ENCODE measurements at regions not wholly inside any gene's neighbourhood (a gene's known extent, or its start where the extent isn't known, plus 50 kb on each side); places are given as distances from the start of the nearest gene placed in this dataset.

DNA sequence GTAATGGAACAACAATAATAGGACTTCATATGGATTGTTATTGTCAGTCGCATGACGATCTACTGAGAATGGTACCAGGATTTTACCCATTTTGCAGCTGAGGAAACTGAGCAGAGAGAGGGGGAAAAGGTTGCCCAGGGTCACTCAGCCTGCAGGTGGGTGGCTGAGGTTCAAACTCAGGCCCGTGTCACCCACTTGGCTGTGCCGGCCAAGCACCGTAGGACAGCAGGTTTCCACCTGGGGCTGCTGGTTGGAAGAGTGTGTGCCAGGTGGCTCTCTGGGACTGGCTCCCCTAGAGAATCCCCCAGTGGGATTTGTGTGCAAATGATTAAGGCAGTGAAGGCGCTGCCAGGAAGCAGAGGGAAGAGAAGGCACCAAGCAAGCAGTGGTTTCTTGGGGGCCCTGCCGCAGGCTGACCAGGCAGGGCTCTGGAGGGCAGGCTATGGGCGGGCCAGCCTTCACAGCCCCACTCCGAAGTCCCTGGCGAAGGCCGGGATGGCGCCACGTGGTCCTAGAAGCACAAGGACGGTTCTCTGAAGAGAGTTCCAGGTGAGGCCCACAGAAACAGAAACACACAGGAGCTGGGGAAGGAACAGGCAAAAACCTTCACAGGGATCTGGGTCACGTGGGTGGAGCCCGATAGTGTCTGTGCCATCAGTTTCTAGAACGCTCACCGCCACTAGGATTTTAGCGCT lies 163.5 kb downstream of the IRF8 start:
- H3K27ac Mint-ChIP-seq: no peak overlapping the region
- peaks cover 14% of the 10 kb centered on the region for H3K27me3 Mint-ChIP-seq
- H3K4me3 Mint-ChIP-seq: no peak overlapping the region
- no peaks in the 10 kb centered on the region for H3K9me3 Mint-ChIP-seq
- no peak for ATAC-seq (replicated peaks)
- H3K4me1 Mint-ChIP-seq: no peaks in the 10 kb centered on the region
- H3K36me3 Mint-ChIP-seq (ENCODE audit: low read depth): no peaks in the 10 kb centered on the region

DNA sequence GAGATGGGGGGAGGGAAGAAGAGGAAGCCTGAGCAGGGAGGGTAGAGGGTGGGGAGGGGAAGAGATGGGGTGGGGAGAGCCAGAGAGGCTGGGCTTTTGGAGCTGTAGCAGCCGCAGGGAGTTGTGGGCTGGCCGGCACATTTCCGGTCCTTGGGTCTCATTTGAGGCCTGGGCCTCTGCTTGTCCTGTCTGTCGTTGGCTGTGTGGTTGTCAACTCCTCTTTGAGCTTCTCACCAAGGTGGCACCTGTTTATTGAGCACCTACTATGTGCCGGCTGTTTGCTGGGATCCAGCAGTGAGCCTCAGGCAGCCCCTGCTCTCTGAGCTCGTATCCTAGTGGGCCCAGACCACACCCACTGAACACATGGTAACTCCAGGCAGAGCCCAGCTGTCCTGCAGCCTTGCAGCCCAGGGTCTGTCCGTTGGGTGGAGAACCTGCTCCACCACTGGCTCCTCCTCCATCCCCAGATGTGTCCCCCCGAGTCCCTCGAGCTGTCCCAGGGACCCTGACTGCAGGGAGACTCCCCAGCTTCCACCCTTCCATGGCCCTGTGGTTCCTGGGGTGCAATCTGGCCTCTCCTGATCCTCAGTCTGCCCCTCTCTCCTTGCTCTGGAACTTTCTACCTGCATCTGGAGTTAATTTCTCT lies 164.9 kb downstream of the IRF8 start:
- Mint-ChIP-seq H3K4me3 (no peak overlapping the region), H3K4me1 (no peaks in the 10 kb centered on the region), H3K27ac (no peak overlapping the region), H3K9me3 (no peaks in the 10 kb centered on the region), H3K36me3 (ENCODE audit: low read depth) (no peaks in the 10 kb centered on the region), H3K27me3 (peaks cover 19% of the 10 kb centered on the region)
- ATAC-seq (replicated peaks): no peak

DNA sequence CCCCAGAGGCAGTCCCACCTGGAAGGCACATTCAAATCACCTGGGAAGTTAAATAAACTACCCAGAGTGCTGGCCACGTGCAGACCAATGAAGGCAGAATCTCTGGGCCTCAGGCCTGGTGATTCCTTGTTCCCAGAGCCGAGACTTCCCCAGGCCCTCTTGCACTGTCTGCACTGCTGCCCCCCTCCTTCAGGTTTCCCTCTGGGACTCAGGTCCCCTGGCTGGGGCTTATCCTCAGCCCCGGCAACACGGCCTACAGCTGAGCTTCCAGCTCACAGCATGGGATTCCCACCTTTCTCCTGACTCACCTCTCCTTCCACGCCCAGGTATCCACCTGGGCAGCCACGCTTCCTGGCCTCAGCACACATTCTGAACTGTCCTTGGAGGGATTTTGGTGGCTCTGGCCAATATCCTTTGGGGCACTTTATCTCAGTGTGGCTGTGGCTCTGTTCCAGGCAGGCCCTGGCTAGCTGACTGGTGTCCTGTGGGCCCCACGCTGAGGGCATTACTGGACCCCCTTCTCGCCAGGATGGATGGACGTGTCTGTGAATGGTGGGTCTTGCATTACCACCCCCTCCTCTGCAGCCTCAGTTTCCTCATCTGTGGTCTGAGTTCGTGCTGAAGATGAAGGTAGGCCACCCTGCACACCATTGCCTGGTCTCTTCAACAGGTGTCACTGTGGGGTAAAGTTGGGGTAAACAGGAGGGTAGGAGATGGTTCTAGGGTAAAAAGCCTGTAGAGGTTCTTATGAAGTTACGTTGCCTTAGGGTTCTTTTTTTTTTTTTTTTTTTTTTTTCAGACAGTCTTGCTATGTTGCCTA lies 165.7 kb downstream of the IRF8 start:
- H3K36me3 Mint-ChIP-seq (ENCODE audit: low read depth): no peaks in the 10 kb centered on the region
- no peak overlapping the region for H3K27ac Mint-ChIP-seq
- H3K4me1 Mint-ChIP-seq: no peaks in the 10 kb centered on the region
- H3K27me3 Mint-ChIP-seq: peaks cover 24% of the 10 kb centered on the region
- H3K9me3 Mint-ChIP-seq: no peaks in the 10 kb centered on the region
- no peak overlapping the region for H3K4me3 Mint-ChIP-seq
- ATAC-seq (replicated peaks): no peak

DNA sequence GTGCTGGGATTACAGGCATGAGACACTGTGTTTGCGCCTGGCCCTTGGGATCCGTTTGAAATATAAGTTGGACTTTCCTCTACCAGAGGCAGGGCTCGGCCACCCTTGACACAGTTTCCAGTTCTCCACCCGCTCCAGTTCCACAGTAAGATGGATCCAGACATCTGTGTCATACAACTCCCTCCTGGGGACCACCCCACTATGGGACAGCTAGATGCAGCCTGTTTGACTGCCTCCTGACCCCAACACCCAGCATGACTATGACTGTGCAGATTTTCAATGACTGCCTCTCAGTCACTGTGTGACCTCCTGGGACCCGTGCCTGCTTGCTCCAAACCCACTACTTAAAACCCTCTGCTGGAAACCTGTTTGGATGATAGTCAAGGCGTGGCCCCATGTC lies 166.7 kb downstream of the IRF8 start:
- H3K4me3 Mint-ChIP-seq: no peak overlapping the region
- H3K9me3 Mint-ChIP-seq: no peaks in the 10 kb centered on the region
- no peaks in the 10 kb centered on the region for H3K4me1 Mint-ChIP-seq
- no peak overlapping the region for H3K27ac Mint-ChIP-seq
- ATAC-seq (replicated peaks): no peak
- H3K36me3 Mint-ChIP-seq (ENCODE audit: low read depth): no peaks in the 10 kb centered on the region
- peaks cover 28% of the 10 kb centered on the region for H3K27me3 Mint-ChIP-seq

DNA sequence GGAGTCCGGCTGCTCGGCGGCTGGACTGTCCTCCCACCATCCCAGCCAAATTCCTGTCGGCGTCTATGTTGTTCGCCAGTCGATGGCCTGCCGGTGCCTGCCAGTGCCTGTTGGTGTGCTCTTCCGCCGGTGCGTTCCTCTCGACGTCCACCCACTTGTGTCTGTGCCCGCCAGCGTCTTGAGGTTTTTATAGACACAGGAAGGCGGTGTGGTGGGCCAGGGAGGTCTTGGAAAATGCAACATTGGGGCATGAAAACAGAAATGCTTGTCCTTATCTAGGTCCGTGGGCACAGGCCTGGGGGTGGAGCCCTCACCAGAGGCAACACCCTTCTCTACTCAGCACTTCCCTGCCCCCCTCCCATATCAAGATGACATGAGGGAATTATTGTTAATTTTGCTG lies 167.8 kb downstream of the IRF8 start:
- no peak for ATAC-seq (replicated peaks)
- H3K27me3 Mint-ChIP-seq: peaks cover 32% of the 10 kb centered on the region
- no peaks in the 10 kb centered on the region for H3K36me3 Mint-ChIP-seq (ENCODE audit: low read depth)
- no peak overlapping the region for H3K27ac Mint-ChIP-seq
- H3K9me3 Mint-ChIP-seq: no peaks in the 10 kb centered on the region
- no peaks in the 10 kb centered on the region for H3K4me1 Mint-ChIP-seq
- no peak overlapping the region for H3K4me3 Mint-ChIP-seq

DNA sequence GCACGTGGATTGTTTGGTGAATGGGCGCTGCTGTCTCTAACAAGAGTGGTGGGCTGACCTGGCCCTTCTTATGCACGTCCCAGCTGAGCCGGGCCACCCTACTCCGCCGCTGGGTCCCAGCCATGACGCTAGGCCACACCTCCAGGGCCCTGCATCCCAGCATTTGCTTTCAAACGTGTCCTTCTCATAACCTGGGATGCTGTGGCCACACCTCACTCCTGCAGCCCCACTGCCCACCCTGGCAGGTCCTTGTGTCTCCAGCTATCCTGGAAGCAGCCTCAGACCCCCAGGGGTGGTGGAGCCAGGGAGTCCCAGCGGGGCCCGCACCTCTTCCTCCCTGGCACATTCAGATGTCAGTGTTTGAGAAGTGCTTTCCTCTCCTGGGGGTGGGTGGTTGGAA lies 168.6 kb downstream of the IRF8 start:
- Mint-ChIP-seq H3K4me3 (no peak overlapping the region), H3K9me3 (no peaks in the 10 kb centered on the region), H3K36me3 (ENCODE audit: low read depth) (no peaks in the 10 kb centered on the region), H3K4me1 (no peaks in the 10 kb centered on the region), H3K27ac (no peak overlapping the region), H3K27me3 (peaks cover 39% of the 10 kb centered on the region)
- ATAC-seq (replicated peaks): no peak

DNA sequence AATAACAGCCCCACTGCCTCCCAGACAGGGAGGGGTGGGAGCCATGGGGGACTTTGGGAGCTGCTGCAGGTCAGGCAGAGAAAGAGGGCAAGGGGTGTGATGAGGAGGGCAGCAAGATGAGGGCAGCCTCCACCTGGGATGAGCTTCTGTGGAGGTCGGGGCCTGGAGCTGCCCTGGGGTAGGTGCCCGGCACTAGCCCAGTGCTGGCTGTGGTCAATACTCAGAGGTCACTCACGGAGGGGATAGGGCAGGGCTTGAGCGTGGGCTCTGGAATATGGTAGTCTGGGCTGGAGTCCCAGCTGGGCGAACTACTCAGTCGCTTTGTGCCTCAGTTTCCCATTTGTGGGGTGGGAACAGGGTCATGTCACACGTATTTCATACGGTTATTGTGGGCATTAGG lies 169.0 kb downstream of the IRF8 start:
- ATAC-seq (replicated peaks): no peak
- Mint-ChIP-seq H3K4me3 (no peak overlapping the region), H3K27ac (no peak overlapping the region), H3K9me3 (no peaks in the 10 kb centered on the region), H3K27me3 (peaks cover 40% of the 10 kb centered on the region), H3K36me3 (ENCODE audit: low read depth) (no peaks in the 10 kb centered on the region), H3K4me1 (no peaks in the 10 kb centered on the region)

DNA sequence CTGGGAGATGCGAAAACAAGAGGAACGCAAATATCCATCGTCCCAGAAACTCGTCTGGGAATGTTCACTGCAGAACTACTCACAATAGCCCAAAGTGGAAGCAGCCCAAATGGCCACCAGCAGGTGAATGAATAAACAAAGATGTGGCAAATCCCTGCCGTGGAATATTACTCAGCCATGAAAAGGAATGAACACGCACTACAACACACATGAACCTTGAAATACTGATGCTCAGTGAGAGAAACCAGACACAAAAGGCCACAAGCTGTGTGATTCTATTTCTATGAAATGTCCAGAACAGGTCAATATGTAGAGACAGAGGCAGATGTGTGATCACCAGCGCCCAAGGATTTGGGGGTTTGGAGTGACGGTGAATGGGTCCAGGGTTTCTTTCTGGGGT lies 169.8 kb downstream of the IRF8 start:
- no peaks in the 10 kb centered on the region for H3K36me3 Mint-ChIP-seq (ENCODE audit: low read depth)
- H3K4me3 Mint-ChIP-seq: no peak overlapping the region
- H3K27me3 Mint-ChIP-seq: peaks cover 40% of the 10 kb centered on the region
- H3K4me1 Mint-ChIP-seq: no peaks in the 10 kb centered on the region
- ATAC-seq (replicated peaks): no peak
- H3K9me3 Mint-ChIP-seq: no peaks in the 10 kb centered on the region
- no peak overlapping the region for H3K27ac Mint-ChIP-seq

DNA sequence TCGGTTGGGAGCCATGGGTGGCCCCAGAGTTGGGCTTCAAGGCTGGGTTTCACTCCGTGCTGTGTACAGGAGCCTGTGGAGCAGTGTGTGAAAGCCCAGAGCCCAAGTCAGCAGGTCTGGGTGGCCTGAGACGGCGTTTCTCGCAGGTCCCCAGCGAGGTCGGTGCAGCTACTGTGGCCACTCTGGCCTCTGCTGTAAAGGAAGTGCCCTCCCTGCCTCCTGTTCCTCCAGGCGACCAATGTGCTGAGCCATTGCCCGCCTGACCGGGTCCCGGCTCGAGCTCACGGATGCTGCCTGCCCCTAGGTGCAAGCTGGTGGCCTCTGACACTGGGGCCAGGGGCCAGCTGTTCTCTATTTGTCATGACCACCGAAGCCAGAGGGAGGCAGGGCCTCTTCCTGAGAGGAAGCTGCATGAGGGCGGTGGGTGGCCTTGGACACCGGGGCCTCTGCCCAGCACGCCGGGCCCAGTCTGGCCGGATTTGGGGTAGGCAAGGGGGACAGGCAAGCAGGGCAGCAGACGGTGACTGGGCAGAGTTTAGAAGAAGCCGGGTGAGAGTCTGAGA lies 170.9 kb downstream of the IRF8 start:
- peaks cover 45% of the 10 kb centered on the region for H3K27me3 Mint-ChIP-seq

DNA sequence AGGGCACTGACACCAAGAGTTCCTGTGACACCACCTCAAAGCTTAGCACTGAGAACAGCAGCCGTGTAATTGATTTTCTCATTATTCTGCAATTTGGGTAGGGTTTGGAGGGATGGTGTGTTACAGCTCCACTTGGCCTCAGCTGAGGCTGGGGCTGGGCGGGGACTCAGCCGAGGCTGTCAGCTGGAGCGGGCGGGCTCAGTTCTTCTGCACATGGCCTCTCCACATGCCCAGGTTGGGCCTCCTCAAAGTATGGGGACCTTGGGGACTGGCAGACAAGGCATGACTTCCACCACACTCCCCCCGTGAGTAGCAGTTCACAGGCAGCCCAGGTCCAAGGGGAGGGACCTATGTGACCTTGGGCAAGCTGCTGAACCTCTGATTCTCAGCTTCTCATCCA lies 171.5 kb downstream of the IRF8 start:
- Mint-ChIP-seq H3K36me3 (ENCODE audit: low read depth) (no peaks in the 10 kb centered on the region), H3K4me3 (no peak overlapping the region)
- no peak for ATAC-seq (replicated peaks)

More for the DNA sequence above, 170.9 kb downstream of the IRF8 start:
- H3K9me3 Mint-ChIP-seq: no peaks in the 10 kb centered on the region
- H3K4me1 Mint-ChIP-seq: no peaks in the 10 kb centered on the region
- no peaks in the 10 kb centered on the region for H3K36me3 Mint-ChIP-seq (ENCODE audit: low read depth)
- no peak overlapping the region for H3K4me3 Mint-ChIP-seq
- no peak for ATAC-seq (replicated peaks)
- H3K27ac Mint-ChIP-seq: no peak overlapping the region

DNA sequence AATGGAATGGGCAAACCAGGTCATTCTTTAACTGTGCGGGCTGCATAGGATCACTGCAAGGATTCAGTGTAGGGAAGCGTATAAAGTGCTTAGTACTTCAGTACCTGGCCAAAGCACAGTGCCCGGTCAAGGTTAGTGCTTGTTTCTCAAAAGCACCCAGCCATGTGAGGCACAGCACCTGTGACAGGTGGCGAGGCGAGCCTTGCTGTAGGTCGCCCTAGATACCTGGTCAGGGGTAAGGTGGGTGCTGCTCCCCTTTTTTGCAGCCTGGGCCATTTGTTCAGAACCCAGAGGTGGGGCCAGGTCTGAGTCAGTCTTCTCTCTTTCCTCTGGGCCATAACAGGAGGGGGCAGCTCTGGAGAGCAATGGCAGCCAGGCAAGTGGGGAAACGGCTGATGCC lies 172.0 kb downstream of the IRF8 start:
- H3K4me3 Mint-ChIP-seq: no peak overlapping the region
- no peak for ATAC-seq (replicated peaks)
- no peaks in the 10 kb centered on the region for H3K36me3 Mint-ChIP-seq (ENCODE audit: low read depth)
- no peaks in the 10 kb centered on the region for H3K9me3 Mint-ChIP-seq
- no peaks in the 10 kb centered on the region for H3K4me1 Mint-ChIP-seq
- H3K27me3 Mint-ChIP-seq: peaks cover 45% of the 10 kb centered on the region
- H3K27ac Mint-ChIP-seq: no peak overlapping the region

More for the DNA sequence above, 171.5 kb downstream of the IRF8 start:
- H3K9me3 Mint-ChIP-seq: no peaks in the 10 kb centered on the region
- H3K27ac Mint-ChIP-seq: no peak overlapping the region
- H3K4me1 Mint-ChIP-seq: no peaks in the 10 kb centered on the region
- H3K27me3 Mint-ChIP-seq: peaks cover 45% of the 10 kb centered on the region

DNA sequence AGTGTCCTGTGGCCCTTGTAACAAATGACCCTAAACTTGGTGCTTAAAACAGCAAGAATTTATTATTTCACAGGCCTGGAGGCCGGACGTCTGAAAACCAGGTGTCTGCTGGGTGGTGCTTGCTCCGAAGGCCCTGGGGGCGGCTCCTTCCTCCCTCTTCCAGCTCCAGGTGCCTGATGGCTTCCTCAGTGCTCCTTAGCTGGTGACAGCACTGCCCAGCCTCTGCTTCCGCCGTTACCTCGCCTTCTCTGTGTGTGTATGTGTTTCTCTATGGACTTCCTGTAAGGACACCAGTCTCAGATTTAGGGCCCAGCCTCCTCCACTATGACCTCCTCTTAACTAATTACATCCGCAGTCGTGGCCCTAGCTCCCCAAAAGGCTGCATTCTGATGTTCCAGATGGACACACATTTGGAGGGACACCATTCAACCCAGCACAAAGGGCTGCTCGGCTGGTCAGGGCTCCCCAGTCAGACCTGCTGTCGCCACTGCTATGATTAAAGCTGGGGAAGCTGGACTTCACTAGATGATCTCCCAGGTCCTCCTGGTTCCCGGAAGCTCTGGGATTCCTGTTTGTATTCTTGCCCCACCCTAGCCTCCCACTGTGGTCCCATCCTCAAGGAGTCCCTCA lies 172.8 kb downstream of the IRF8 start:
- no peak overlapping the region for H3K4me3 Mint-ChIP-seq
- H3K36me3 Mint-ChIP-seq (ENCODE audit: low read depth): no peaks in the 10 kb centered on the region
- no peak overlapping the region for H3K27ac Mint-ChIP-seq
- no peak for ATAC-seq (replicated peaks)
- no peaks in the 10 kb centered on the region for H3K4me1 Mint-ChIP-seq
- no peaks in the 10 kb centered on the region for H3K9me3 Mint-ChIP-seq
- peaks cover 43% of the 10 kb centered on the region for H3K27me3 Mint-ChIP-seq

DNA sequence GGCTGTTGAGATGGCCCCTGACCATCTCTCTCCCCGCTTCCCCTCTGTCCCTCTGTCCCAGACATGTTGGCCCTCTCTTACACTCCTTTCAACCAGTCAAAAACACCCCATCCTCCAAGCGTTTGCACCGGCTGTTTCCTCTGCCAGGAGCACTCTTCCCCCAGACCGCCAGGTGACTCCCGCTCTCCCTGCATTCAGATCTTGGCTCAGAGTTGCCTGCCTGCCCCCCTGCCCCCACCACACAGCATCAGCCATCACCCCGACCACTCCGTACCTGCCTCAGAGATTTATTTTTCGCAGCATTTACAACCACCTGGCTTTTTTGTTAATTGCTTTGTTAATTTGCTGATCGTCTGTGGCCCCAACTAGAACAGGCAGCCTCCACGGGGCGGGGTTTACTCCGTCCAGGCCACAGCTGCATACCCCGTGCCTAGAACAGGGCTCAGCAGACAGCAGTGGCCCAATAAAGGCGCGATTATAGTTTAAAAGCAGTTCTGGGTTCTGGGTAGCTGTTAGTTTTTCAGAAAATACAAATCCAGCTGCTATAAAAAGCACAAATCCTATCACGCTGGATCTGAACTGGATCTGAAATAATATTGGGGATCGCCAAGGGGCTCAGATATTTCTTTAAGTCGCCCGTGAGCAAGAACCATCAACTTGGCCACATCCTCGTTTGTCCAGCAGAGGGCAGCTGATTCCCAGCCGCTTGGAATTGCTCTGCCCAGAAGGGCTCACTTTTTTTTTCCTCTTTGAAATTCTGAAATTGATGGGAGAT lies 173.6 kb downstream of the IRF8 start:
- H3K27me3 Mint-ChIP-seq: peaks cover 43% of the 10 kb centered on the region
- no peak overlapping the region for H3K4me3 Mint-ChIP-seq
- no peak overlapping the region for H3K27ac Mint-ChIP-seq
- H3K9me3 Mint-ChIP-seq: no peaks in the 10 kb centered on the region
- H3K4me1 Mint-ChIP-seq: no peaks in the 10 kb centered on the region
- ATAC-seq (replicated peaks): no peak
- no peaks in the 10 kb centered on the region for H3K36me3 Mint-ChIP-seq (ENCODE audit: low read depth)

DNA sequence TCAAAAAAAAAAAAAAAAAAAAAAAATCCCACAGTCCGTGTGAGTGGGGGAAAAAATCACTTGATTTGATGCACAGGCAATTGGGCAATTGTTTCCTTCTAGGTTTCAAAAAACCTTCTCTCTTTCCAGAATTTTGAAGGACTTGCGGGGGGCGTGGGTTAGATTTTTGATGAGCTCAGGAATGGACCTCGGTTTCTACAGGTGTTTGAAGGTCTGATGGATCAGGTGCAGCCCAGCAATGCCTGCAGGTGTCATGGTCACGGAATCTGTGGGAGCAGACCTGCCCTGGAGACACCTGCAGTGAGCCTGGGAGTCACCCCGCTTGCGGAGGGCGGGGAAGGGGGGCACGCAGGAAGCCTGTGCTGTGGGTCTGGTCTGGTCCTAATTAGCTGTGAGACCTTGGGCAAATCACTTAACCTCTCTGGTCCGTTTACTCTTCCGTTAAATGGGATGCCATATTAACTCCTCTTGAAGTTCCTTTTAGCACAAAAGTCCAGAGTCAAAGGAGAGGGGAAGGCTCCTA lies 174.2 kb downstream of the IRF8 start:
- ATAC-seq (replicated peaks): no peak
- no peaks in the 10 kb centered on the region for H3K9me3 Mint-ChIP-seq
- no peaks in the 10 kb centered on the region for H3K4me1 Mint-ChIP-seq
- no peaks in the 10 kb centered on the region for H3K36me3 Mint-ChIP-seq (ENCODE audit: low read depth)
- no peak overlapping the region for H3K4me3 Mint-ChIP-seq
- H3K27ac Mint-ChIP-seq: no peak overlapping the region
- H3K27me3 Mint-ChIP-seq: peaks cover 37% of the 10 kb centered on the region

All from activated T-helper 17 cell treated with anti-CD3 and anti-CD28 coated beads, Interleukin-2, amount 50 U/mL, for 72 hours (primary cell).